Adrenal gland (tissue), 9 donors: ENCODE measurements at regions not wholly inside any gene's neighbourhood (a gene's known extent, or its start where the extent isn't known, plus 50 kb on each side); places are given as distances from the start of the nearest gene placed in this dataset.

Experiments
- DNase-seq, 7 donors: peaks; one replicate each; pipeline ENCODE4 v3.0.0-alpha.2; 2019 to 2020
- H3K27ac ChIP-seq, 5 donors: fragments of 200-600 bp; sonication (generic) in 4 of 5; 1 replicate in 3 of 5; 2 replicates in 2 of 5; pipeline versions ENCODE4 v1.5.1 to v1.8.0; 2016 to 2020; ENCODE audit warnings: mild to moderate bottlenecking in 1 of 5
- H3K27me3 ChIP-seq: fragments of 200-600 bp; 2 replicates; pipeline ENCODE4 v1.8.0; 2021
- H3K36me3 ChIP-seq, 2 donors: fragments of 200-600 bp; replicated peaks in 1 of 2; 1 replicate in 1 of 2; 2 replicates in 1 of 2; pipeline versions ENCODE4 v1.5.1 to v1.8.0; 2018 to 2022
- H3K4me1 ChIP-seq, 2 donors: fragments of 200-600 bp; replicated peaks in 1 of 2; 1 replicate in 1 of 2; 2 replicates in 1 of 2; pipeline versions ENCODE4 v1.5.1 to v1.8.0; 2018 to 2021
- H3K4me3 ChIP-seq, 4 donors: fragments of 200-600 bp; sonication (generic) in 3 of 4; one replicate each; pipeline ENCODE4 v1.5.1; 2016 to 2018
- H3K9me3 ChIP-seq, 3 donors: fragments of 200-600 bp; sonication (generic) in 1 of 3; replicated peaks in 1 of 3; 1 replicate in 2 of 3; 2 replicates in 1 of 3; pipeline versions ENCODE4 v1.5.1 to v1.8.0; 2016 to 2021
- CTCF ChIP-seq, 6 experiments: fragments of 450-650 bp in 4 of 6; fragments of 200-600 bp in 2 of 6; sonication (generic) in 1 of 6; IDR thresholded peaks; 1 replicate in 5 of 6; 2 replicates in 1 of 6; pipeline versions ENCODE4 v1.5.1 to v1.8.0; 2016 to 2021; ENCODE audit warnings: antibody characterized with exemption in 6 of 6, mild to moderate bottlenecking in 2 of 6, moderate library complexity in 1 of 6
- POLR2A ChIP-seq, 2 donors: fragments of 450-650 bp; IDR thresholded peaks; one replicate each; pipeline ENCODE4 v1.6.1; 2017; ENCODE audit warnings: antibody characterized with exemption in 2 of 2, mild to moderate bottlenecking in 2 of 2, moderate library complexity in 1 of 2
- WGBS, 4 donors: extraction: QIAGEN DNeasy Blood & Tissue Kit in 2 of 4; methylation state at CpG; one replicate each; pipeline versions ENCODE4 v1.1.5 to v1.1.7; 2013 to 2017; 5-methylcytosine and 5-hydroxymethylcytosine counted together
- intact Hi-C, 2 donors: fragments of 100-400 bp; cut with DNase I; formaldehyde crosslinking; loops; one replicate each; pipeline versions ENCODE4 v1.14.1 to v1.15.0; 2022 to 2023
- donor health status: healthy with polysubstance abuse.
- donor health status: Bipolar disorder and iron deficiency.
- donor health status: DM: yes; HTN: yes; CAD: no.
- donor health status: DM: no; HTN: no; CAD: no.
- donor health status: DM: no; HTN: no; CAD: no.

- Histone ChIP-seq H3K4me1 (no peaks in the 10 kb centered on the region), H3K4me3 (no peak overlapping the region), H3K36me3 (no peaks in the 10 kb centered on the region), H3K27me3 (no peaks in the 10 kb centered on the region), H3K27ac (peak overlapping the region in 1 of 5 donors; percentile 84), H3K9me3 (no peaks in the 10 kb centered on the region)
- no peak for DNase-seq
- TF ChIP-seq POLR2A (IDR thresholded peaks at IDR 0.05) (no peak), CTCF (IDR thresholded peaks at IDR 0.05) (no peak)
- WGBS, 4 donors, result 87 to 96% (median 91%) methylated on average over 13 to 30 of the region's 30 CpGs
- intact Hi-C loops, result no loop called here
Measured at GRCh38 chr9:96050048-96050860, 174.8 kb downstream of the ERCC6L2 start.

- H3K27me3 ChIP-seq, result no peaks in the 10 kb centered on the region
- no peaks in the 10 kb centered on the region for H3K36me3 ChIP-seq
- H3K27ac ChIP-seq, result peak overlapping the region in 2 of 5 donors; percentile 62 to 84
- WGBS, 4 donors, result 79 to 90% (median 83%) methylated on average over 24 to 39 of the region's 39 CpGs
- H3K9me3 ChIP-seq, result no peaks in the 10 kb centered on the region
- intact Hi-C loops, result no loop called here
- no peaks in the 10 kb centered on the region for H3K4me1 ChIP-seq
- H3K4me3 ChIP-seq, result no peak overlapping the region
- peak in 1 of 7 donors; percentile 58 for DNase-seq
- no peak for TF ChIP-seq POLR2A (IDR thresholded peaks at IDR 0.05)
- TF ChIP-seq CTCF (IDR thresholded peaks at IDR 0.05), result no peak
Measured at GRCh38 chr9:96048956-96049831, 173.7 kb downstream of the ERCC6L2 start.

GRCh38 chr9:96048104-96048955 lies 172.8 kb downstream of the ERCC6L2 start:
- no peak overlapping the region for H3K4me3 ChIP-seq
- TF ChIP-seq CTCF (IDR thresholded peaks at IDR 0.05) (no peak), POLR2A (IDR thresholded peaks at IDR 0.05) (no peak)
- H3K27me3 ChIP-seq, result no peaks in the 10 kb centered on the region
- no peaks in the 10 kb centered on the region for H3K4me1 ChIP-seq
- peak overlapping the region in 2 of 5 donors; percentile 62 to 84 for H3K27ac ChIP-seq
- H3K36me3 ChIP-seq, result no peaks in the 10 kb centered on the region
- intact Hi-C loops, result no loop called here
- 50 to 64% (median 62%) methylated on average over 20 to 24 of the region's 24 CpGs for WGBS, 4 donors
- DNase-seq, result no peak
- H3K9me3 ChIP-seq, result no peaks in the 10 kb centered on the region
